IMR-90 (cell line): ENCODE measurements at regions not wholly inside any gene's neighbourhood (a gene's known extent, or its start where the extent isn't known, plus 50 kb on each side); places are given as distances from the start of the nearest gene placed in this dataset.

Experiments used
- ATAC-seq: fragments of 200-7000 bp; cut with Tn5 transposase; 2 replicates; pipeline ENCODE4 v1.9.1; 2020; ENCODE audit warnings: low read depth, mild to moderate bottlenecking, moderate library complexity
- BruUV-seq: library from RNA; stranded (reverse); fragments of 400-500 nt; replicated peaks from 2 replicates; lab custom pipeline; 2021; lab: Mats Ljungman, UMichigan
- CTCF ChIA-PET: fragments of 300-600 bp; formaldehyde crosslinking; extraction: SDS; loops from one replicate; lab custom pipeline; 2021; ENCODE audit warnings: antibody characterized with exemption; lab: Yijun Ruan, JAX
- POLR2A ChIA-PET: fragments of 300-600 bp; sonication (Branson Sonifier 250); formaldehyde crosslinking; loops from one replicate; lab custom pipeline; 2022; ENCODE audit warnings: antibody characterized with exemption; ENCODE audit not compliant: unreplicated experiment; lab: Charles Lee
- DNase-seq: peaks from one replicate; pipeline ENCODE4 v3.0.0; 2013
- H2AFZ ChIP-seq: replicated peaks from 2 replicates; pipeline ENCODE3; 2013; ENCODE audit warnings: low read length, mild to moderate bottlenecking; ENCODE audit not compliant: poor library complexity
- H2AK5ac ChIP-seq: 2 replicates; pipeline ENCODE4 v1.6.1; 2013; ENCODE audit warnings: low read depth, low read length, inconsistent platforms
- H2AK9ac ChIP-seq: replicated peaks from 2 replicates; pipeline ENCODE3; 2013; ENCODE audit warnings: mild to moderate bottlenecking, low read depth, low read length, moderate library complexity; ENCODE audit not compliant: poor library complexity
- H2BK120ac ChIP-seq: 2 replicates; pipeline ENCODE4 v1.6.1; 2013; ENCODE audit warnings: low read depth, low read length, inconsistent platforms
- H2BK15ac ChIP-seq: 3 replicates; pipeline ENCODE4 v1.6.1; 2013; ENCODE audit warnings: low read depth, low read length, inconsistent platforms
- H2BK20ac ChIP-seq: 2 replicates; pipeline ENCODE4 v1.6.1; 2013; ENCODE audit warnings: low read depth, mild to moderate bottlenecking, inconsistent platforms, low read length, moderate library complexity
- H2BK5ac ChIP-seq: 2 replicates; pipeline ENCODE4 v1.6.1; 2013; ENCODE audit warnings: mild to moderate bottlenecking, low read depth, low read length, inconsistent platforms; ENCODE audit not compliant: poor library complexity, severe bottlenecking
- H3K14ac ChIP-seq: replicated peaks from 2 replicates; pipeline ENCODE4 v1.6.1; 2013; ENCODE audit warnings: low read depth, low read length, inconsistent platforms
- H3K18ac ChIP-seq: 2 replicates; pipeline ENCODE4 v1.6.1; 2013; ENCODE audit warnings: low read depth, low read length, control low read depth
- H3K23ac ChIP-seq: 2 replicates; pipeline ENCODE4 v1.6.1; 2013; ENCODE audit warnings: low read depth, low read length, inconsistent platforms
- H3K27ac ChIP-seq: 2 replicates; pipeline ENCODE4 v1.5.1; 2013; ENCODE audit warnings: mild to moderate bottlenecking, control low read depth, low read length; ENCODE audit not compliant: insufficient read depth
- H3K27me3 ChIP-seq: 2 replicates; pipeline ENCODE4 v1.6.1; 2013; ENCODE audit warnings: low read length; ENCODE audit not compliant: control insufficient read depth, insufficient read depth
- H3K36me3 ChIP-seq: 2 replicates; pipeline ENCODE4 v1.6.1; 2013; ENCODE audit warnings: low read length, mixed read lengths; ENCODE audit not compliant: control insufficient read depth, insufficient read depth
- H3K4ac ChIP-seq: 2 replicates; pipeline ENCODE4 v1.6.1; 2013; ENCODE audit warnings: low read depth, low read length, inconsistent platforms
- H3K4me1 ChIP-seq: 2 replicates; pipeline ENCODE4 v1.6.1; 2013; ENCODE audit warnings: low read length, mixed read lengths; ENCODE audit not compliant: control insufficient read depth, insufficient read depth
- H3K4me2 ChIP-seq: 2 replicates; pipeline ENCODE4 v1.6.1; 2013; ENCODE audit warnings: low read depth, mild to moderate bottlenecking, control low read depth, low read length, moderate library complexity
- H3K4me3 ChIP-seq: 2 replicates; pipeline ENCODE4 v1.5.1; 2013; ENCODE audit warnings: low read depth, mild to moderate bottlenecking, control low read depth, low read length, moderate library complexity; ENCODE audit not compliant: insufficient read depth
- H3K56ac ChIP-seq: 2 replicates; pipeline ENCODE4 v1.6.1; 2013; ENCODE audit warnings: low read length, inconsistent platforms; ENCODE audit not compliant: insufficient read depth; ENCODE audit errors: extremely low read depth
- H3K79me1 ChIP-seq, 2 experiments: 2 replicates each; pipeline ENCODE4 v1.6.1; 2013; ENCODE audit warnings: low read length in 2 of 2, inconsistent platforms in 1 of 2, low read depth in 1 of 2
- H3K9ac ChIP-seq: 2 replicates; pipeline ENCODE4 v1.6.1; 2013; ENCODE audit warnings: low read depth, low read length, control low read depth
- H3K9me1 ChIP-seq: 2 replicates; pipeline ENCODE4 v1.6.1; 2013; ENCODE audit warnings: low read length, inconsistent platforms; ENCODE audit not compliant: insufficient read depth
- H3K9me3 ChIP-seq: 2 replicates; pipeline ENCODE4 v1.6.1; 2013; ENCODE audit warnings: low read length; ENCODE audit not compliant: control insufficient read depth, insufficient read depth
- H4K20me1 ChIP-seq: 2 replicates; pipeline ENCODE4 v1.6.1; 2013; ENCODE audit warnings: low read length, inconsistent platforms; ENCODE audit not compliant: insufficient read depth
- H4K5ac ChIP-seq: 2 replicates; pipeline ENCODE4 v1.6.1; 2013; ENCODE audit warnings: mild to moderate bottlenecking, low read depth, low read length, control low read depth
- H4K8ac ChIP-seq, 2 experiments: 2 replicates each; pipeline ENCODE4 v1.6.1; 2013; ENCODE audit warnings: low read depth in 2 of 2, low read length in 2 of 2, control low read depth in 1 of 2, inconsistent platforms in 1 of 2
- H4K91ac ChIP-seq: 2 replicates; pipeline ENCODE4 v1.6.1; 2013; ENCODE audit warnings: low read depth, low read length, inconsistent platforms; ENCODE audit not compliant: insufficient read depth
- BHLHE40 ChIP-seq: fragments of 150-350 bp; IDR thresholded peaks from 2 replicates; pipeline ENCODE4 v1.6.1; 2016; ENCODE audit warnings: mild to moderate bottlenecking, low read depth, low read length
- CEBPB ChIP-seq: IDR thresholded peaks from 2 replicates; pipeline ENCODE4 v1.6.1; 2012; ENCODE audit warnings: low read depth, low read length, improper control_type of control experiment
- CHD1 ChIP-seq: IDR thresholded peaks from 2 replicates; pipeline ENCODE4 v1.6.1; 2012; ENCODE audit warnings: low read depth, low read length, improper control_type of control experiment
- ELK1 ChIP-seq: fragments of 150-350 bp; IDR thresholded peaks from 2 replicates; pipeline ENCODE4 v1.6.1; 2016; ENCODE audit warnings: low read depth, mild to moderate bottlenecking, low read length, moderate library complexity, borderline replicate concordance
- FOS ChIP-seq: fragments of 150-350 bp; IDR thresholded peaks from 2 replicates; pipeline ENCODE4 v1.6.1; 2016; ENCODE audit warnings: low read depth, low read length
- MAFK ChIP-seq: IDR thresholded peaks from 2 replicates; pipeline ENCODE4 v1.6.1; 2012; ENCODE audit warnings: low read depth, low read length, improper control_type of control experiment
- MAZ ChIP-seq: IDR thresholded peaks from 2 replicates; pipeline ENCODE4 v1.6.1; 2012; ENCODE audit warnings: low read depth, mild to moderate bottlenecking, low read length, improper control_type of control experiment, moderate library complexity, borderline replicate concordance
- MXI1 ChIP-seq: IDR thresholded peaks from 2 replicates; pipeline ENCODE4 v1.6.1; 2012; ENCODE audit warnings: low read depth, mild to moderate bottlenecking, low read length, moderate library complexity, borderline replicate concordance
- NFE2L2 ChIP-seq: fragments of 150-350 bp; IDR thresholded peaks from 2 replicates; pipeline ENCODE4 v1.6.1; 2016; ENCODE audit warnings: low read depth, mild to moderate bottlenecking, low read length
- POLR2A ChIP-seq: IDR thresholded peaks from 2 replicates; pipeline ENCODE4 v1.6.1; 2012; ENCODE audit warnings: mild to moderate bottlenecking, low read depth, low read length
- RAD21 ChIP-seq: IDR thresholded peaks from 2 replicates; pipeline ENCODE4 v1.6.1; 2012; ENCODE audit warnings: low read length, improper control_type of control experiment
- RCOR1 ChIP-seq: IDR thresholded peaks from 2 replicates; pipeline ENCODE4 v1.6.1; 2012; ENCODE audit warnings: mild to moderate bottlenecking, low read length, improper control_type of control experiment; ENCODE audit not compliant: insufficient replicate concordance
- RFX5 ChIP-seq: IDR thresholded peaks from 2 replicates; pipeline ENCODE4 v1.8.0; 2012; ENCODE audit warnings: low read depth, mild to moderate bottlenecking, low read length, moderate library complexity
- SMC3 ChIP-seq: fragments of 150-350 bp; IDR thresholded peaks from 2 replicates; pipeline ENCODE4 v1.6.1; 2016; ENCODE audit warnings: low read depth, mild to moderate bottlenecking, antibody characterized with exemption, low read length, moderate library complexity
- WGBS, 2 experiments: methylation state at CpG; one replicate each; pipeline versions ENCODE4 v1.1.5 to v1.1.7; 2013; ENCODE audit warnings: missing lambda C conversion rate in 2 of 2; ENCODE audit not compliant: insufficient read length in 1 of 2; ENCODE audit errors: extremely low coverage in 2 of 2; 5-methylcytosine and 5-hydroxymethylcytosine counted together
- dilution Hi-C: fragments of 300-500 bp; cut with HindIII; formaldehyde crosslinking; loops from one replicate; pipeline ENCODE4 v1.14.3; 2018; ENCODE audit warnings: low sequenced_read_pairs; ENCODE audit not compliant: unreplicated experiment
- in situ Hi-C: fragments of 300-500 bp; cut with MboI; formaldehyde crosslinking; loops from 3 replicates; pipeline ENCODE4 v1.14.3; 2019; ENCODE audit warnings: low sequenced_read_pairs, inconsistent platforms, mixed read lengths
- intact Hi-C: fragments of 100-400 bp; cut with micrococcal nuclease; formaldehyde crosslinking; loops from 2 replicates; pipeline ENCODE4 v1.10.0; 2022
- TF ChIP-seq, protein P1 (sequence below): fragments of 150-350 bp; IDR thresholded peaks from 2 replicates; pipeline ENCODE4 v1.6.1; 2017; ENCODE audit warnings: mild to moderate bottlenecking, antibody characterized with exemption, low read length, low read depth
- TF ChIP-seq, protein P2 (sequence below): conservative IDR thresholded peaks from 2 replicates; pipeline ENCODE4 v1.5.1; 2012; ENCODE audit warnings: mild to moderate bottlenecking, low read depth, low read length, improper control_type of control experiment

DNA sequence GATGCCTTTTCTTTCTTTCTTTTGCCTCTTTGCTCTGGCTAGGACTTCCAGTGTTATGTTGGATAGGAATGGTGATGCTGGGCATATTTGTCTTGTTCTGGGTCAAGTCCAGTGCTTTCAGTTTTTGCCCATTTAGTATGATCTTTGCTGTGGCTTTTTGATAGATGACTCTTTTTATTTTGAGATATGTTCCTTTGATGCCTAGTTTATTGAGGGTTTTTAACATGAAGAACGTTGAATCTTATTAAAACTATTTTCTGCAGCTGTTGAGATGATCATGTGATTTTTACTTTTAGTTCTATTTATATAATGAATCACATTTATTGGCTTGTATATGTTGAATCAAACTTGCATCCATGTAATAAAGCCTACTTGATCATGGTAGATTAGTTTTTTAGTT lies 363.8 kb upstream of the RASGRP1 start:
- TF ChIP-seq, protein P1, sequence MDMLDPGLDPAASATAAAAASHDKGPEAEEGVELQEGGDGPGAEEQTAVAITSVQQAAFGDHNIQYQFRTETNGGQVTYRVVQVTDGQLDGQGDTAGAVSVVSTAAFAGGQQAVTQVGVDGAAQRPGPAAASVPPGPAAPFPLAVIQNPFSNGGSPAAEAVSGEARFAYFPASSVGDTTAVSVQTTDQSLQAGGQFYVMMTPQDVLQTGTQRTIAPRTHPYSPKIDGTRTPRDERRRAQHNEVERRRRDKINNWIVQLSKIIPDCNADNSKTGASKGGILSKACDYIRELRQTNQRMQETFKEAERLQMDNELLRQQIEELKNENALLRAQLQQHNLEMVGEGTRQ: no peak
- TF ChIP-seq ELK1 (no peak), MAFK (no peak), BHLHE40 (no peak), POLR2A (no peak), CEBPB (no peak), FOS (no peak), CHD1 (no peak), MAZ (no peak), RCOR1 (no peak), RAD21 (no peak), SMC3 (no peak), RFX5 (no peak), MXI1 (no peak), NFE2L2 (no peak)
- TF ChIP-seq, protein P2, sequence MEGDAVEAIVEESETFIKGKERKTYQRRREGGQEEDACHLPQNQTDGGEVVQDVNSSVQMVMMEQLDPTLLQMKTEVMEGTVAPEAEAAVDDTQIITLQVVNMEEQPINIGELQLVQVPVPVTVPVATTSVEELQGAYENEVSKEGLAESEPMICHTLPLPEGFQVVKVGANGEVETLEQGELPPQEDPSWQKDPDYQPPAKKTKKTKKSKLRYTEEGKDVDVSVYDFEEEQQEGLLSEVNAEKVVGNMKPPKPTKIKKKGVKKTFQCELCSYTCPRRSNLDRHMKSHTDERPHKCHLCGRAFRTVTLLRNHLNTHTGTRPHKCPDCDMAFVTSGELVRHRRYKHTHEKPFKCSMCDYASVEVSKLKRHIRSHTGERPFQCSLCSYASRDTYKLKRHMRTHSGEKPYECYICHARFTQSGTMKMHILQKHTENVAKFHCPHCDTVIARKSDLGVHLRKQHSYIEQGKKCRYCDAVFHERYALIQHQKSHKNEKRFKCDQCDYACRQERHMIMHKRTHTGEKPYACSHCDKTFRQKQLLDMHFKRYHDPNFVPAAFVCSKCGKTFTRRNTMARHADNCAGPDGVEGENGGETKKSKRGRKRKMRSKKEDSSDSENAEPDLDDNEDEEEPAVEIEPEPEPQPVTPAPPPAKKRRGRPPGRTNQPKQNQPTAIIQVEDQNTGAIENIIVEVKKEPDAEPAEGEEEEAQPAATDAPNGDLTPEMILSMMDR: no peak
- no peak overlapping the region for H3K14ac ChIP-seq
- H3K79me1 ChIP-seq: no peaks in the 10 kb centered on the region
- H2BK120ac ChIP-seq: no peak overlapping the region
- no peak overlapping the region for H2AK5ac ChIP-seq
- no peak for DNase-seq
- WGBS, 2 experiments: no CpG with 5 or more reads among the region's 1 CpG
- ChIA-PET CTCF (no interaction called here), POLR2A (no interaction called here)
- H3K56ac ChIP-seq: no peak overlapping the region
- no peak overlapping the region for H3K18ac ChIP-seq
- dilution Hi-C loops: no loop called here
- H3K4me2 ChIP-seq: no peak overlapping the region
- no peak overlapping the region for H2AFZ ChIP-seq
- H4K91ac ChIP-seq: no peak overlapping the region
- no peak overlapping the region for H3K9ac ChIP-seq
- H3K27me3 ChIP-seq: no peaks in the 10 kb centered on the region
- no peak overlapping the region for H3K4ac ChIP-seq
- 0 out of 2 replicates have a peak, but pooled peaks cover 5% of the 10 kb centered on the region for H3K9me1 ChIP-seq
- no peaks in the 10 kb centered on the region for H4K20me1 ChIP-seq
- no peak overlapping the region for H2BK15ac ChIP-seq
- H3K23ac ChIP-seq: no peak overlapping the region
- peaks cover 13% of the 10 kb centered on the region for H3K4me1 ChIP-seq
- intact Hi-C loops: no loop called here
- H2BK20ac ChIP-seq: no peak overlapping the region
- H4K5ac ChIP-seq: no peak overlapping the region
- no peak overlapping the region for H4K8ac ChIP-seq
- H2AK9ac ChIP-seq: no peak overlapping the region
- no peaks in the 10 kb centered on the region for H3K36me3 ChIP-seq
- no peak overlapping the region for H2BK5ac ChIP-seq
- no peak for ATAC-seq
- H3K4me3 ChIP-seq: no peak overlapping the region
- in situ Hi-C loops: no loop called here
- H3K27ac ChIP-seq: no peak overlapping the region
- H3K9me3 ChIP-seq: no peaks in the 10 kb centered on the region
- BruUV-seq: no TSS peak
